DOHH2 (cell line): ENCODE measurements at regions not wholly inside any gene's neighbourhood (a gene's known extent, or its start where the extent isn't known, plus 50 kb on each side); places are given as distances from the start of the nearest gene placed in this dataset.

Experiments used
- H3F3A ChIP-seq: fragments of 200-600 bp; sonication (generic), shearing (Covaris generic); 2 replicates; pipeline ENCODE4 v1.6.0; 2016; ENCODE audit warnings: antibody characterized with exemption, mild to moderate bottlenecking; ENCODE audit not compliant: control insufficient read depth, insufficient read depth
- H3K27ac ChIP-seq: fragments of 200-600 bp; sonication (generic); 2 replicates; pipeline ENCODE4 v1.5.1; 2014; ENCODE audit warnings: low read depth, mild to moderate bottlenecking, low read length, moderate library complexity
- H3K27me3 ChIP-seq: fragments of 200-600 bp; sonication (generic); 2 replicates; pipeline ENCODE4 v1.6.1; 2014; ENCODE audit warnings: mild to moderate bottlenecking, low read length, mixed read lengths; ENCODE audit not compliant: control insufficient read depth
- H3K36me3 ChIP-seq: fragments of 200-600 bp; sonication (generic); 2 replicates; pipeline ENCODE4 v1.6.1; 2014; ENCODE audit warnings: mild to moderate bottlenecking, low read length, moderate library complexity, mixed read lengths; ENCODE audit not compliant: control insufficient read depth
- H3K4me1 ChIP-seq: fragments of 200-600 bp; sonication (generic); 2 replicates; pipeline ENCODE4 v1.6.1; 2014; ENCODE audit warnings: mild to moderate bottlenecking, low read length, mixed read lengths; ENCODE audit not compliant: control insufficient read depth
- H3K4me2 ChIP-seq: fragments of 200-600 bp; sonication (generic); 2 replicates; pipeline ENCODE4 v1.6.0; 2014; ENCODE audit warnings: mild to moderate bottlenecking, low read length, moderate library complexity
- H3K4me3 ChIP-seq: fragments of 200-600 bp; sonication (generic); 2 replicates; pipeline ENCODE4 v1.5.1; 2014; ENCODE audit warnings: mild to moderate bottlenecking, low read length, mixed read lengths
- H3K79me2 ChIP-seq: fragments of 200-600 bp; sonication (generic); 2 replicates; pipeline ENCODE4 v1.6.1; 2014; ENCODE audit warnings: mild to moderate bottlenecking, low read length, mixed read lengths; ENCODE audit not compliant: control insufficient read depth
- H3K9me2 ChIP-seq: fragments of 200-600 bp; sonication (generic); replicated peaks from 2 replicates; pipeline ENCODE4 v1.6.1; 2014; ENCODE audit warnings: mild to moderate bottlenecking, low read length, mixed read lengths; ENCODE audit not compliant: control insufficient read depth
- H3K9me3 ChIP-seq: fragments of 200-600 bp; sonication (generic); 2 replicates; pipeline ENCODE4 v1.6.1; 2014; ENCODE audit warnings: antibody characterized with exemption, low read length, mixed read lengths; ENCODE audit not compliant: control insufficient read depth, insufficient read depth
- H4K20me1 ChIP-seq: fragments of 200-600 bp; sonication (generic); 2 replicates; pipeline ENCODE4 v1.6.0; 2014; ENCODE audit warnings: low read depth, mild to moderate bottlenecking, antibody characterized with exemption, low read length, moderate library complexity; ENCODE audit not compliant: control insufficient read depth, insufficient read depth
- CTCF ChIP-seq: fragments of 200-600 bp; sonication (generic); IDR thresholded peaks from one replicate; pipeline ENCODE4 v1.5.1; 2014; ENCODE audit warnings: antibody characterized with exemption, mild to moderate bottlenecking, low read depth, low read length; ENCODE audit not compliant: poor library complexity, severe bottlenecking
- EZH2phosphoT487 ChIP-seq: fragments of 200-600 bp; sonication (generic); IDR thresholded peaks from 2 replicates; pipeline ENCODE4 v1.6.1; 2017; ENCODE audit warnings: borderline replicate concordance, mild to moderate bottlenecking, antibody characterized with exemption, low read length, moderate library complexity, mixed read lengths

- H3K36me3 ChIP-seq: no peaks in the 10 kb centered on the region
- H3K4me3 ChIP-seq: no peak overlapping the region
- no peak overlapping the region for H3K4me2 ChIP-seq
- no peak overlapping the region for H3K27ac ChIP-seq
- no peaks in the 10 kb centered on the region for H4K20me1 ChIP-seq
- no peaks in the 10 kb centered on the region for H3K9me2 ChIP-seq
- H3K79me2 ChIP-seq: no peaks in the 10 kb centered on the region
- no peaks in the 10 kb centered on the region for H3F3A ChIP-seq
- no peaks in the 10 kb centered on the region for H3K9me3 ChIP-seq
- H3K4me1 ChIP-seq: no peaks in the 10 kb centered on the region
- TF ChIP-seq EZH2phosphoT487: no peak
- TF ChIP-seq CTCF: no peak
- H3K27me3 ChIP-seq: no peaks in the 10 kb centered on the region
Observed at GRCh38 chr5:103674739-103675138, 112.2 kb upstream of the NUDT12 start.

- no peaks in the 10 kb centered on the region for H3K9me3 ChIP-seq
- no peaks in the 10 kb centered on the region for H3K36me3 ChIP-seq
- H3K4me3 ChIP-seq: no peak overlapping the region
- H3K79me2 ChIP-seq: no peaks in the 10 kb centered on the region
- H3K27ac ChIP-seq: no peak overlapping the region
- H3K27me3 ChIP-seq: no peaks in the 10 kb centered on the region
- no peaks in the 10 kb centered on the region for H3K9me2 ChIP-seq
- TF ChIP-seq CTCF (no peak), EZH2phosphoT487 (no peak)
- no peaks in the 10 kb centered on the region for H4K20me1 ChIP-seq
- no peak overlapping the region for H3K4me2 ChIP-seq
- no peaks in the 10 kb centered on the region for H3K4me1 ChIP-seq
- no peaks in the 10 kb centered on the region for H3F3A ChIP-seq
Observed at GRCh38 chr5:103674251-103674650, 111.7 kb upstream of the NUDT12 start.

GRCh38 chr5:103669615-103670014 lies 107.0 kb upstream of the NUDT12 start:
- H3K4me1 ChIP-seq: no peaks in the 10 kb centered on the region
- H3K4me2 ChIP-seq: no peak overlapping the region
- H3K27ac ChIP-seq: no peak overlapping the region
- TF ChIP-seq CTCF (no peak), EZH2phosphoT487 (no peak)
- no peaks in the 10 kb centered on the region for H4K20me1 ChIP-seq
- H3K36me3 ChIP-seq: no peaks in the 10 kb centered on the region
- no peaks in the 10 kb centered on the region for H3K27me3 ChIP-seq
- no peaks in the 10 kb centered on the region for H3K79me2 ChIP-seq
- H3F3A ChIP-seq: no peaks in the 10 kb centered on the region
- H3K4me3 ChIP-seq: no peak overlapping the region
- H3K9me3 ChIP-seq: no peaks in the 10 kb centered on the region
- no peaks in the 10 kb centered on the region for H3K9me2 ChIP-seq

GRCh38 chr5:103668281-103668680 lies 105.7 kb upstream of the NUDT12 start:
- Histone ChIP-seq H3K27ac (no peak overlapping the region), H3F3A (no peaks in the 10 kb centered on the region), H3K4me3 (no peak overlapping the region), H3K9me3 (no peaks in the 10 kb centered on the region), H3K36me3 (no peaks in the 10 kb centered on the region), H3K4me2 (no peak overlapping the region), H3K79me2 (no peaks in the 10 kb centered on the region), H3K9me2 (no peaks in the 10 kb centered on the region), H3K4me1 (no peaks in the 10 kb centered on the region), H3K27me3 (no peaks in the 10 kb centered on the region), H4K20me1 (no peaks in the 10 kb centered on the region)
- no peak for TF ChIP-seq CTCF
